MG63 (cell line): ENCODE measurements at regions not wholly inside any gene's neighbourhood (a gene's known extent, or its start where the extent isn't known, plus 50 kb on each side); places are given as distances from the start of the nearest gene placed in this dataset.

Experiments
- DNase-seq: peaks from one replicate; pipeline ENCODE4 v3.0.0-alpha.2; 2020
- H3K27me3 ChIP-seq: fragments of 250-450 bp; sonication (Bioruptor Pico); 2 replicates; pipeline ENCODE4 v1.5.1; 2020; ENCODE audit warnings: mild to moderate bottlenecking, moderate library complexity
- H3K36me3 ChIP-seq: fragments of 250-450 bp; sonication (Bioruptor Pico); 2 replicates; pipeline ENCODE4 v1.5.1; 2020; ENCODE audit warnings: mild to moderate bottlenecking, moderate library complexity
- H3K4me3 ChIP-seq: fragments of 250-450 bp; sonication (Bioruptor Pico); 2 replicates; pipeline ENCODE4 v1.5.1; 2020; ENCODE audit warnings: mild to moderate bottlenecking, moderate library complexity
- H3K9me3 ChIP-seq: fragments of 250-450 bp; sonication (Bioruptor Pico); 2 replicates; pipeline ENCODE4 v1.5.1; 2020; ENCODE audit warnings: mild to moderate bottlenecking, moderate library complexity

DNA sequence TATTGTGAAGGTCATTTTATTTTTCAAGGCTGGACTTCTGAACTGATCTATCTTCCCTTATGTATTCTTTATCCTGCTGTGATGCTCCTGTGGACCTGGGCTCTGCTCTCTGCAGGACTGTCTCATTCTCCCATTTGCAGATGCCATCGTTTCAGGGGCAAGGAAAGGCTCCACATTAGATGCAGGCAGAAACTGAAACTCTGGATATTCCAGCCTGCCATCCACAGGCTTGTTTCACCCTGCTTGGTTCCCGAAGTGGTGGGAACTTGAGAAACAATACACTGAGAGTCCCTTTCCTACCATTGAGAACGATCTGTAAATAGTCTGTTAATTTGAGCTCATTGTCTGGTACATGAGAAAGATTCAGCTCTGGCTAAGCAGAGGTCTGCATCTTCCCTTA lies 197.5 kb upstream of the MAN1A1 start:
- Histone ChIP-seq H3K27me3 (no peaks in the 10 kb centered on the region), H3K4me3 (no peak overlapping the region), H3K9me3 (no peaks in the 10 kb centered on the region), H3K36me3 (no peaks in the 10 kb centered on the region)
- DNase-seq = no peak

DNA sequence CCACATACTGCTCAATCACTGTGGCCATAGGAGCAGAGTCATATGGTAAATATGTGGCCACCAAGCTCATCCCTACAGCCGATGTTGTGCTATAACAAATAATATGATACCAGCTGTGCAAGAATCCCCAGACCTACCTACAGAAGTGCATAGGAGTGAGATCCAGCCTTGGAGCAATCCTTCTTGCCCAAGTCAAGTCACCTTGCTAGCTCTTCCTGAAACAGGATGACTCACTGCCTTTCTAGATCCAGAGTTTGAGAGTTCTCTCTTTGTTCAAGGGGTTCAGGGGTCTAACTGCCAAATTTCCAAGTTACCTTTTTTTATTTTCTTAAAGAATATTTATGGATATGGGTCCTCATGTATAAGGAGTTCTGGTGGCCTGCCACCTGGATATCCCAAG lies 195.7 kb upstream of the MAN1A1 start:
- Histone ChIP-seq H3K9me3 (no peaks in the 10 kb centered on the region), H3K27me3 (no peaks in the 10 kb centered on the region), H3K4me3 (no peak overlapping the region), H3K36me3 (no peaks in the 10 kb centered on the region)
- DNase-seq = no peak

DNA sequence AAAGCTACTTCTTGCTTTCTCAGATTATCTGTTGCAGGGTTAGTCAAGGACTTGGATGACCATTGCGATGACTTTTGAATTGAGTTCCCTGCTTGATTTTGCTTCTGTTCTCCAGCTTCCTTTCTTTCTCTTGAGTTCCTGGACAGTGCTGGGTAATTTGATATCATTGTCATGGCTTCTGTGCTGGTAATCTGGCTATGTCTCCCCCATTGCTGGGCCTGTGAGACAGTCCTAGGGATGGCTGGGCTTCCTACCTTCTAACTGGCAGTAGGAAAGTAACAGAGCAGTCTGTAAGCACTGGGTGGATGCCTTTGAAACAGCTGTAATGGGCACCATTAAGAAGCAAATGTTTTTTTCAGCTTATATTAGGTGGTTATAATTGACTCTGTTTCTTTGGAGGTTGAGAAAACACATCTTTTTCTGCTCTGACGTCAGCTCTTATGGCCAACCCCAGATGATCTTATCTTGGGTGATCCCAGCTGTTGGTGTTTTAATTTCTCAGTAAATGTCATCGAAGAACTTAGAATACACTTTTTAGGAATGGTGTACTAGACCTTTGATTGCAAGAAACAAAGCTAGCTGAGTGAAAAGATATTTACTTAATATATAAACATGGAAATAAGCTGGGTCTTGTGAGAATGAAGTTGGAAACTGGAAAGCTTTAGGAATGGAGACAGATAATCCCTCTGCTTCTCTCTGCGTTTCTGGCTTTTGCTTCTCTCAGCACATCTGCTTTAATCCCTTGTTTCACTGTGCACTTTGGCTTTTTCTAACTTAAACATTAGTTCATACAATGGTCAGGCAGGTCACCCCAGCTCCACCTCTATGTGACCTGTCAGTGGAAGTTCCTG lies 195.0 kb upstream of the MAN1A1 start:
- no peaks in the 10 kb centered on the region for H3K9me3 ChIP-seq
- H3K4me3 ChIP-seq = no peak overlapping the region
- no peaks in the 10 kb centered on the region for H3K27me3 ChIP-seq
- DNase-seq = no peak
- H3K36me3 ChIP-seq = no peaks in the 10 kb centered on the region

DNA sequence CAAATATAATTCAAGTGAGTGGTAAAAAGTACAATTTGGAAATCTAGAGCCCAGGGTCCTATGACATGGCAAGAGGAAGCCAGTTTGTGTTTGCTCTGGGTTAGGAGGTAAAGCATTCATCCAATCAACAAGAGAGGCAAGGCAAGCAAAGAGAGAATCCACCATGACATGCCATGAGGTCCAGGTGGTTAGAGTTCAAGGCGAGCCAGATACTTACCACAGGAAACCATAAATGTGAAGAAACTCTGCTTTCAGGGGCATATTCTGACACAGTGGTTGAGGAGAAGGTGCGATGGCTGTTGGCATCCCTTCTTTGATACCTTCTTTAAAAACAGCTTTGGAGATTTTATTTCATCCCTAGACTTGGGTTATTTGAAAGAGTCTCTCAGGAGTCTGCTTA lies 193.8 kb upstream of the MAN1A1 start:
- H3K9me3 ChIP-seq = no peaks in the 10 kb centered on the region
- no peaks in the 10 kb centered on the region for H3K36me3 ChIP-seq
- no peaks in the 10 kb centered on the region for H3K27me3 ChIP-seq
- no peak for DNase-seq
- no peak overlapping the region for H3K4me3 ChIP-seq

DNA sequence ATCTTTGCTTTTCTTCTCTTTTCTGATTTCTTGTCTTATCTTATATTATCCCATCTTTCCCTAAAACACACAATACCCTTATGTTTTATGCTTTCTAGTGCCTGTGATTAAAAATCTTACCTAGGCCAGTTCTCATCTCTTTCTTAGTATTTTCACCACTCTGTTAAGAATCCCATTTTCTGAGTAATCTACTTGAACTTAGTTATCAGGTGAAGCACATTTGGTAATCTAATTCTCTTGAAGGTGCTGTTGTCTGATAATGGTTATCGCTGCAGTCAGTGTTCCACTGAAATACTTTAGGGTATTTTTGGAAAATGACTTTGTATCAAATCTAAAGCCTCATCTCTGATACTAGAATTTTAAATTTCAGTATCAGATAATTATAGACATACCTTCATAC lies 192.5 kb upstream of the MAN1A1 start:
- no peaks in the 10 kb centered on the region for H3K9me3 ChIP-seq

DNA sequence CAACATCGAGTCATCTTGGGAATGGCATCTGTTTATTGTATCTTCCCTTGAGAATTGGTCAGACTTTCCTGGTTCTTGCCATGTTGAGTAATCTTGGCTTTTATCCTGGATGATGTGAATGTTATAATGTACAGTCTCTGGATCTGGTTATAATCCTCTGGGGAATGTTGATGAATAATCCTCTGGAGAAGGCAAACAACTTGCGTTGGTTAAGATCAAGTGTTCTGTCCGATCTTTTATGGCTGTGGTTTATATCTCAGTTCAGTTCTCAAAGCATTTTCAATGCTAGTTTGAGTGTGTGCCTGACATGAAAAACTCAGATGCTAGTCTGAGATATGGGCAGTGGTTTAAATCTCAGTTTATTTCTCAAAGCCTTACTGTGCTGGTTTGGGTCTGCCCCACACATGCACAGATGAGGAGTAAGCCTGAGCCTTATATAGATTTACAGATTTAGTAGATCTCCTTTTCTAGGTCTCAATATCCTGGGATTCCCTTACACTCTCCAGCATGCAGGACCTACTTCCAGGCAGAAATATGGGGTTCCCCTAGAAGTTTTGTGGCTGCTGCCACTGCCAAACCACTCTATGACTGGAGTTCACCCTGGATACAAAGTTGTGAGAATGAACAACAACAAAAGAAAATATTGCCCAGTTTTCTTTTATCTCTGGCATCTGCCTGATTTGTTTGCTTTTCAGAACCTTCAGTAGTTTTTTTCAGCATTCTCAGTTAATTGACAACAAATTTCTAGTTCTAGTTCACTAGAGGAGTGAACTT lies 191.8 kb upstream of the MAN1A1 start:
- H3K4me3 ChIP-seq = no peak overlapping the region

More for the DNA sequence above, 192.5 kb upstream of the MAN1A1 start:
- H3K27me3 ChIP-seq = no peaks in the 10 kb centered on the region
- DNase-seq = no peak
- H3K4me3 ChIP-seq = no peak overlapping the region
- no peaks in the 10 kb centered on the region for H3K36me3 ChIP-seq

DNA sequence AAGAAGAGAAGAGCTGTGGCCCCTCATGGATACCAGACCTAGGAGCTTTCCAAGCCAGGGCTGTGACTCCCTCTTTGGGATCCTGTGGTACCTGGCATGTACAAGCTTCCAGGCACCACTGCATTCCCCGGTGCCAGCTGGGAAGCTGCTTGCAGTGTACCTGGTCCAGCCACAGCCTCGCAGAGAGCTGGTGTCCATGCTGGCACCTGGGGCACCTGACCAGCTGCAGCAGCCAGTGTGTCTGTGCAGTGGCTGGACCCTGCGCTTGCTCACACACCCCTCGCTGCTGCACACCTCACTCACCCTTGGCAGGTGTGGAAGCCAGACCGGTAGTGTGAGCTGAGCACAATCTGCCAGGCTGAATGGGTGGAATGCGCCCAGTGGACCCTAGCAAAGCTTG lies 190.9 kb upstream of the MAN1A1 start:
- DNase-seq = no peak
- H3K9me3 ChIP-seq = no peaks in the 10 kb centered on the region
- H3K36me3 ChIP-seq = no peaks in the 10 kb centered on the region
- H3K4me3 ChIP-seq = no peak overlapping the region
- no peaks in the 10 kb centered on the region for H3K27me3 ChIP-seq

More for the DNA sequence above, 191.8 kb upstream of the MAN1A1 start:
- DNase-seq = peak; percentile 8
- H3K9me3 ChIP-seq = no peaks in the 10 kb centered on the region
- no peaks in the 10 kb centered on the region for H3K27me3 ChIP-seq
- H3K36me3 ChIP-seq = no peaks in the 10 kb centered on the region

DNA sequence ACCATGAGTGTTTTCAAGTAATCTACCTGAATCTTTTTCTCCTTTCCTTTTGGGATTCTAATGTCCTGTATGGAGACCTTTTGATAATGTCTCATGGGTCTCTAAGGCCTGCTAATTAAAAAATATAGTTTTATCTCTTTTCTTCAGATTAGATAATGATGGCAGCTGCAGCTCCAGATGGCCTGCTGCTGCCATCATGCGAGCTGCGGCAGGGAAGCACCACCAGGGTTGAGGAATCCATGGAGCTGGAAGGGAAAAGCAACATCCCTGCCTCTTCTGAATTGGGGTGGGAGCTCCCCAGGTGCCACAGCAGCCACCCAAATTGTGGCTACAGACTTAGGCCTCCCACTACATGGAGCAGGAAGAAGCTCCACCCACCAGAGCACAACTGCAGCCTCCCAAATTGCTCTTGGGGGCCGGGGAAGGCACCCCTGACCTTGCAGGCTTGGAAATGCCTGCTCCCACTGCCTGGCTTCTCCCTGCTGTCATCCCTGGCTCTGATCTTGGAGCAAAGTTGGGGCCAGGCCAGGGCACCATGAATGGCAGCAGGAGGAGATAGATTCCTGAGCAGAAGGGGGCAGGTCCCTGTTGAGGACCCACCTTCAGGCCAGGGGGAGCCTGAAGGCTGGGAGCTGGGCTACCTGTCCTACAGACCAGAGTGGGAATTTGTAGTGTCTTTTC lies 189.6 kb upstream of the MAN1A1 start:
- Histone ChIP-seq H3K36me3 (no peaks in the 10 kb centered on the region), H3K4me3 (no peak overlapping the region), H3K9me3 (no peaks in the 10 kb centered on the region), H3K27me3 (no peaks in the 10 kb centered on the region)
- no peak for DNase-seq

DNA sequence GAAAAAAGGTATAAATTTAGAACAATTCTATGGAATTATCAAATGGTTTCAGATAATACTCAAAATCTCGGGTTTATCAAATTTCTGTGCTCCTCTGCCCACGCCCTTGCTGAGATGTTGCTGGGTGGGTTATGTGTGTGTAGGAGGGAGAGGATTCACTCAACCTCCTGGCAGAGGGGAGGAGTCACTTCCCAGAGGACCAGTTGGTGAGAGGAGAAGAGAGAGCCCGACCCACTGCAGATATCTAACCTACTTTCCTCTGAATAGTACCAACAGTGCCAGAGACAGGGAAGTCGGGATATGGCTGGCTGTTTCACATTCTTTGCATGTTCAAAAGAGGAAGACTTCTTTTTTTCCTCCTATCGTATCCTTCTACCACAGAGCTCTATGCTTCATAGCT lies 187.1 kb upstream of the MAN1A1 start:
- no peaks in the 10 kb centered on the region for H3K9me3 ChIP-seq
- H3K4me3 ChIP-seq = no peak overlapping the region
- DNase-seq = no peak
- no peaks in the 10 kb centered on the region for H3K36me3 ChIP-seq
- no peaks in the 10 kb centered on the region for H3K27me3 ChIP-seq

DNA sequence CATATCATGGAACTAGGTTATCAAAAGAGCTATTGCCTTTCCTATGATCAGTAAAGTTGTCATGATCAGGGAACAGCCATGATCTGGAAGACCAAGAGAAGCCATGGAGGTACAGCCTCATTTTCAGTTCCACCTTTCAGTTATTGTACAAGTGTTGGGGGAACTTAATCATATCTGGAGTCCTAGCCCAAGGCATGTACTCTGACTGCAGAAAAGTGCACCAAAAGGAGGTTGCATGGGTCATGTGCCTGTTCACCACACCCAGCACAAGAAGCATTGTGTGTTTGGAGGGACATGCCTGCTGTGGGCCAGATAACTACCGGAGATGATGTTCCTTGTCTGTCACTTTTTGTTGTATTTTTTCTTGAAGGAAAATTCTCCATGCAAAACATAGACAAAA lies 185.8 kb upstream of the MAN1A1 start:
- no peak overlapping the region for H3K4me3 ChIP-seq
- H3K9me3 ChIP-seq = no peaks in the 10 kb centered on the region
- H3K27me3 ChIP-seq = no peaks in the 10 kb centered on the region
- DNase-seq = no peak
- H3K36me3 ChIP-seq = no peaks in the 10 kb centered on the region

DNA sequence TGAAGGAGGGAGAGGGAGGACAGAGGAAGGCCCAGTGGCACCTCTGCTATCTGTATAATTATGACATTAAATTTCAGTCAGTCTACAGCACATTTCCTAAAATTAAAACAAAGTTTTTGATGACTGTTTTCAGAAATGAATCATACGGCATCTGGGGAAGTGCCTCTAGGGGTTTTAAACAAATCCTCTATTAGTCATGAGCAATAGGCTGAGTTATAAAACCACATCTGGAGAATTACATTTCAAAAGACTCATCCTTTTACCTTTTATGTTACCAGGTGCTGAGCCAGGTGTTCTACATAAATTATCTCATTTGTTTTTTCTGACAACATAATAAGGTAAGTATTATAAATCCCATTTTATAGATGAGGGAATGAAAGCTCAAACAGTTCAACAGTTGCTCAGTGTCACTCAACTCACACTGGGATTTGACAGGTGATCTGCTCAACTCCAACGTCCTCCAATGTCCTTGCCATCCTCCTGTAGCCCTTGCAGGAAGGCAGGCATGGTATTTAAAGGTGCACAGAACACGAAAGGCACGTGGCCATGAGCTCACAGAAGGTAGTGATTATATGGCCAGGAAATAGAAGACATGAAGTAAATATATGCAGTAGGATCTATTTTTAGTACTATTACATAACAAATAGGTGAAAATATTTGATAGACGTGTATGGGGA lies 184.2 kb upstream of the MAN1A1 start:
- Histone ChIP-seq H3K27me3 (no peaks in the 10 kb centered on the region), H3K4me3 (no peak overlapping the region), H3K36me3 (no peaks in the 10 kb centered on the region), H3K9me3 (no peaks in the 10 kb centered on the region)
- DNase-seq = no peak

DNA sequence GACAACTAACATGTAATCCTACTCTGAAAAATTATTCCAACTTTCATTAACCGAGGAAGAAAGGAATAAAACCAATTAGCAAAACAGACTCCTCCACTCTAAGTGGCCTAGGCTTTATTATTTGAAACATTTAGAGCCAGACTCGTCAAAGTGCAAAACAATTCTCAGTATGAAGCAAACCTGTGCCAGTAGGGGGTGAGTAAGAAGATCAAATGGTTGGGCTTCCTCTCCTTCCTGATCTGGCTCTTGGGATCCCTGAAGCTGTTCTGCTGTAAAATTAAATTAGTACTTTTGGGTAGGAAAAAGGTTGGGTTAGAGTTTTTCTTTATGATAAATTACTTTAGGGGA lies 177.6 kb upstream of the MAN1A1 start:
- H3K36me3 ChIP-seq = no peaks in the 10 kb centered on the region
- no peak overlapping the region for H3K4me3 ChIP-seq
- H3K27me3 ChIP-seq = no peaks in the 10 kb centered on the region
- H3K9me3 ChIP-seq = no peaks in the 10 kb centered on the region
- DNase-seq = no peak

DNA sequence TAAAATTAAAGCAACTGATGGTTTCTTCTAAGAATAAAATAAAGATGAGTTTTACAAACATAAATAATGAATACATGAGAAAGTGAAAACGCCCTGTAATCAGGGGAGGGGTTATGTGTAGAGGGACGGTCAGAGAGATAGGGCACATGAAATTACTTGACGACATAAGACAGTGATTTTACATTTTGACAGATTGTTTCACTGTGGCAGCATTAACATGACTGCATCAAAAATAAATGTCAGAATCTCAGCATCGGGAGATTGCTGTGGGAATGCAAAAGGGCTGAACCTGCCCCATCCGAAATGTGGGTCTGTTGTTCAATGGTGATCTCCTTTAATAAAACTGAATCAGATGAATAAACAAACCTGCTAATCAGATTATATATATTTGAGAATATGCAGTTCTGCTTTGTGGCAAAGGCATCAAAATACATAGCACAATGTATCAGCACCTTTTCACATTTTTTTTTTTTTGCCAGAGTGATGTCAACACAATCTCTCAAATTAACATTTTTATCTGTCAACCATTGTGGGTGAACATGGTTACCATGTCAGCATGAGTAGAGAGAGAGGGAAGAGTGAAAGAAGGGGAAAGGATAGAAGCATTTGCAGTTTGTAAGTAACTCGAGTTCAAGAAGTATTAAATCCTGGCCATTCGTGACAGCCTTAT lies 177.1 kb upstream of the MAN1A1 start:
- no peak overlapping the region for H3K4me3 ChIP-seq
- no peaks in the 10 kb centered on the region for H3K36me3 ChIP-seq
- no peaks in the 10 kb centered on the region for H3K27me3 ChIP-seq
- H3K9me3 ChIP-seq = no peaks in the 10 kb centered on the region
- DNase-seq = no peak

DNA sequence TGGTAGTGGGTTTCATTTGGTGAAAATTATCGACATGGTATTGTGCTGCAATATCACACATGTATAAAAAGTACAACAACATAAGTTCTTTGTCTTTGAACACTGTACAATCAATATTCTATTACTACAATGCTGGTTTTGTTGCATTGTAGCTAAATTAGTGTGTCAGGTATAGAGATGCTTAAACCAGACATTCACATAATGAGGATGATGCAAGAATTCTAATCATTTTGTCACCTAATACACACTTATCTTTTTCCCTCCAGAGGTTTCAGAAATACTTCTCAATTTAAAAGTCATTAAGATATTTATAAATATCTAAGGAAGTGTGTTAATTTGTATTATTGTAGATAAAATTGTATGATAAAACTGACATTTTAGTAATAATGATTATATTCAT lies 174.8 kb upstream of the MAN1A1 start:
- Histone ChIP-seq H3K36me3 (no peaks in the 10 kb centered on the region), H3K4me3 (no peak overlapping the region), H3K9me3 (no peaks in the 10 kb centered on the region), H3K27me3 (no peaks in the 10 kb centered on the region)
- no peak for DNase-seq

DNA sequence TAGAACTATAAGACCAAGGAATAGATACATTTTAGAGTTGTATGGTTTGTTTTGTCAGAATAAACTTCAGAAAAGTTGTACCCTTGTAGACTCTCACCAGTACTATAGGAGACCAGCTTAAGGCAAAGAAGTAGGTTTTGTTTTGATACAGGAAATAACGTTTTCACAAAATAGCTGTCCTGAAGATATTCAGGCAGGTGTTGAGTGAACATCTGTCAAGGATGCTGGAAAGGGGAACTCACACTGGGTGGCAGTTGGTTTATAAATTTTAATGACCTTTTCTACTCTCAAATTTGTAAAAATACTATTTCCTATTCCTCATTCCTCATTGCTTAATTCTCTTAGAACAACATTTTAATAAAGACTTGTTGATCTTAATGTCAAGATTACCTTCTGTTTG lies 174.0 kb upstream of the MAN1A1 start:
- Histone ChIP-seq H3K9me3 (no peaks in the 10 kb centered on the region), H3K4me3 (no peak overlapping the region), H3K36me3 (no peaks in the 10 kb centered on the region), H3K27me3 (no peaks in the 10 kb centered on the region)
- DNase-seq = no peak

DNA sequence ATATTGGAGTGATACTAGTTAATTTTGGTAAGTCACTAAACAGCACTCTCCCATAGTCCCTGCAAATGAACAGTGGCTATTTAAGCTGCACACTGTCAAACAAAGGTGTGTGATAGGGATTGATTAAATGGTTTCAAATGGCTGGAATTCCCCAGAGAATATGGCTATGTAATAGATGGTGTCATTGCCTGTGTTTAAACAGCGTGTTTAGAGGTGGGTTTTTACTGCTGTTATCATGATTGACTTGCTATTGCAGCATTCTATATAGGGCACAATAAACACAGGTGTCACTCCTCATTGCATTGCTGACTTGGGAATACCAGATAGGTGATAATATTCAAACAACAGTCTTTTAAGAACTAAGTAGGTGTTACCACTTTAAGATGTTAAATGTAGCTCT lies 171.7 kb upstream of the MAN1A1 start:
- Histone ChIP-seq H3K27me3 (no peaks in the 10 kb centered on the region), H3K4me3 (no peak overlapping the region), H3K9me3 (no peaks in the 10 kb centered on the region), H3K36me3 (no peaks in the 10 kb centered on the region)
- DNase-seq = no peak

DNA sequence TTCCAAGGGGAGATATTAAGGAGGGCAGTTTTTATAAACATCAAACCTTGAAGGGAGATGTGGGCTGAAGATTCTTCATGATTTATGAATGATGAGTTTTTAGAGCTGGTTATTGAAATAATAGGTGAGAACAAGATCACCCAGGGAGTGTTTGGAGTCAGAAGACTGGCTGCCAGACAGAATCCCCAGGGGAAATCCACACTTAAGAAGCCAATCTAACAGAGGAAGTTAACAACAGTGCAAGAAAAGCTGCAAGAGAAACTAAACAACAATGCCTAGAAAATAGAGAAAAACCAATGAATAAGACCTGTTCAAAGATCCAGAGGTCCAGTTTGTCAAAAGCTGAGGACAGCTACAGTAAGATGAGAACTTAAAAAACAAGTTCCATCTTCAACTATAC lies 167.9 kb upstream of the MAN1A1 start:
- Histone ChIP-seq H3K36me3 (no peaks in the 10 kb centered on the region), H3K4me3 (no peak overlapping the region), H3K9me3 (no peaks in the 10 kb centered on the region; the same call in 1 of the 2 replicates), H3K27me3 (no peaks in the 10 kb centered on the region)
- DNase-seq = no peak
